ENCODE measurements at regions not wholly inside any gene's neighbourhood (a gene's known extent, or its start where the extent isn't known, plus 50 kb on each side); places are given as distances from the start of the nearest gene placed in this dataset.
A peak's percentile ranks its signal among the peaks of the same experiment; 100 is the strongest.

DNA sequence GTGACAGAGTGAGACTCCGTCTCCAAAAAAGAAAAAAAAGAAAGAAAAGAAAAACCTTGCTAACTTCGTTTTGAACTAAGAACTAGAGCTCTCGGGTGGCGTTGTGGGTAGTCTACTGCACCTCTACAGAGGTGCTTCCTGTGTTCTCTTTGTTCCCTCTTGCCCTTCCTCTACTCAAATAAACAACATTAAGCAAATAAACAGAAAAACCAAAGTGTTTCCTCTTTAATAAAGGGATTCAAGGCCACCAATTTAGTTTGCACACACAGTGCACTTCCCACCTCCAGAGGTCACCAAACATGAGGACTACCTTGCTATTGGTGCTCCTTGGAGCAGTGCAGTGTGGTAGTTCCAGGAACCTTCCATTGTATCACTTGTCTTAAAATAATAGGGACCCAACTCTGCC lies 354.2 kb upstream of the TBL1XR1 start:
- Histone ChIP-seq H2BK120ac (replicated peaks; ENCODE audit: low read depth, low read length) (no peak overlapping the region), H4K20me1 (replicated peaks in 1 of 2; ENCODE audit: control insufficient read depth in 1 of 2, insufficient read depth in 2 of 2, low read length in 2 of 2) (no peaks in the 10 kb centered on the region), H3K56ac (replicated peaks; ENCODE audit: insufficient read length, low read depth, low read length) (no peak overlapping the region), H3K27ac (ENCODE audit: low read depth, low read length) (no peak overlapping the region), H3K18ac (ENCODE audit: extremely low read depth, low read length) (no peak overlapping the region), H3K79me2 (ENCODE audit: control insufficient read depth in 1 of 2, insufficient read depth in 2 of 2, low read length in 2 of 2) (no peaks in the 10 kb centered on the region), H3K36me3 (ENCODE audit: control insufficient read depth in 2 of 4, insufficient read depth in 4 of 4, low read length in 3 of 4) (no peaks in the 10 kb centered on the region), H3K9me3 (ENCODE audit: insufficient read depth in 2 of 2, low read depth in 1 of 2, low read length in 1 of 2) (no peaks in the 10 kb centered on the region), H3K27me3 (replicated peaks in 1 of 4; ENCODE audit: control insufficient read depth in 3 of 4, extremely low read depth in 1 of 4, insufficient read depth in 3 of 4, low read length in 3 of 4) (no peaks in the 10 kb centered on the region), H3K14ac (ENCODE audit: insufficient read length) (no peak overlapping the region), H4K5ac (ENCODE audit: insufficient read length, low read depth, low read length) (no peak overlapping the region), H3K79me1 (ENCODE audit: low read depth, low read length) (no peaks in the 10 kb centered on the region), H3K23me2 (ENCODE audit: low read depth, low read length) (no peaks in the 10 kb centered on the region), H3K9ac (replicated peaks in 1 of 4; ENCODE audit: extremely low read depth in 1 of 4, low read depth in 3 of 4, low read length in 3 of 4) (no peak overlapping the region), H2BK5ac (ENCODE audit: low read depth, low read length) (no peak overlapping the region), H3K4me1 (replicated peaks in 1 of 4; ENCODE audit: control insufficient read depth in 3 of 4, insufficient read depth in 4 of 4, low read length in 3 of 4) (peaks cover 2 to 15% (median 6%) of the 10 kb centered on the region in 4 experiments; a peak in 4 of 7 replicates), H2BK12ac (ENCODE audit: low read depth, low read length) (no peak overlapping the region), H4K8ac (ENCODE audit: extremely low read depth, insufficient read depth, low read length) (no peak overlapping the region), H2BK20ac (ENCODE audit: low read length) (no peak overlapping the region), H2BK15ac (ENCODE audit: low read length) (no peak overlapping the region), H2AFZ (ENCODE audit: low read length) (peak overlapping the region; percentile 2; the same call in 1 of the 2 replicates), H3K4me3 (ENCODE audit: extremely low read depth in 1 of 4, insufficient read depth in 2 of 4, low read depth in 3 of 4, low read length in 4 of 4) (no peak overlapping the region), H2AK5ac (ENCODE audit: low read depth, low read length) (no peak overlapping the region), H3K23ac (ENCODE audit: insufficient read length) (no peak overlapping the region), H3K4ac (replicated peaks; ENCODE audit: insufficient read length, low read depth, low read length) (no peak overlapping the region), H4K91ac (replicated peaks; ENCODE audit: insufficient read length, low read length) (no peak overlapping the region), H3K4me2 (ENCODE audit: insufficient read depth in 1 of 2, low read depth in 2 of 2, low read length in 2 of 2) (no peak overlapping the region)
- ChIA-PET POLR2A (ENCODE audit: partially characterized antibody) (no interaction called here), CTCF (ENCODE audit: partially characterized antibody) (no interaction called here)
- TF ChIP-seq SIX5 (IDR thresholded peaks at IDR 0.05; ENCODE audit: low read depth, low read length) (no peak), SP4 (IDR thresholded peaks at IDR 0.05; ENCODE audit: low read length) (no peak)
- DNase-seq (ENCODE audit: low read depth in 1 of 2, low spot score in 2 of 2) (no peak), FAIRE-seq (no peak)
- WGBS, 2 experiments (ENCODE audit: extremely low coverage in 1 of 2, insufficient coverage in 1 of 2, insufficient read length in 1 of 2, insufficient replicate concordance in 2 of 2, low coverage in 1 of 2, low lambda C conversion rate in 2 of 2, missing lambda C conversion rate in 1 of 2): 89% methylated on average over 4 of the region's 4 CpGs; no CpG with 5 or more reads in 1 of the 2 experiments
